ENCODE measurements at regions not wholly inside any gene's neighbourhood (a gene's known extent, or its start where the extent isn't known, plus 50 kb on each side); places are given as distances from the start of the nearest gene placed in this dataset.

- Histone ChIP-seq H2BK12ac (ENCODE audit: low read depth, low read length) (no peak overlapping the region), H2BK20ac (ENCODE audit: low read length) (no peak overlapping the region), H3K4ac (replicated peaks; ENCODE audit: insufficient read length, low read depth, low read length) (no peak overlapping the region), H3K23ac (ENCODE audit: insufficient read length) (no peak overlapping the region), H3K79me2 (ENCODE audit: control insufficient read depth in 1 of 2, insufficient read depth in 2 of 2, low read length in 2 of 2) (no peaks in the 10 kb centered on the region), H3K4me1 (replicated peaks in 1 of 4; ENCODE audit: control insufficient read depth in 3 of 4, insufficient read depth in 4 of 4, low read length in 3 of 4) (peaks cover 0 to 4% (median 0%) of the 10 kb centered on the region in 4 experiments; a peak in 4 of 7 replicates), H3K79me1 (ENCODE audit: low read depth, low read length) (no peaks in the 10 kb centered on the region), H4K8ac (ENCODE audit: extremely low read depth, insufficient read depth, low read length) (no peak overlapping the region), H3K23me2 (ENCODE audit: low read depth, low read length) (no peaks in the 10 kb centered on the region), H3K56ac (replicated peaks; ENCODE audit: insufficient read length, low read depth, low read length) (no peak overlapping the region), H4K91ac (replicated peaks; ENCODE audit: insufficient read length, low read length) (no peak overlapping the region), H3K18ac (ENCODE audit: extremely low read depth, low read length) (no peak overlapping the region), H3K4me3 (ENCODE audit: extremely low read depth in 1 of 4, insufficient read depth in 2 of 4, low read depth in 3 of 4, low read length in 4 of 4) (no peak overlapping the region), H2BK15ac (ENCODE audit: low read length) (no peak overlapping the region), H2AK5ac (ENCODE audit: low read depth, low read length) (no peak overlapping the region), H2AFZ (ENCODE audit: low read length) (no peak overlapping the region), H4K20me1 (replicated peaks in 1 of 2; ENCODE audit: control insufficient read depth in 1 of 2, insufficient read depth in 2 of 2, low read length in 2 of 2) (no peaks in the 10 kb centered on the region), H3K36me3 (ENCODE audit: control insufficient read depth in 2 of 4, insufficient read depth in 4 of 4, low read length in 3 of 4) (no peaks in the 10 kb centered on the region), H3K4me2 (ENCODE audit: insufficient read depth in 1 of 2, low read depth in 2 of 2, low read length in 2 of 2) (no peak overlapping the region), H3K9me3 (ENCODE audit: insufficient read depth in 2 of 2, low read depth in 1 of 2, low read length in 1 of 2) (no peaks in the 10 kb centered on the region), H3K27ac (ENCODE audit: low read depth, low read length) (no peak overlapping the region), H4K5ac (ENCODE audit: insufficient read length, low read depth, low read length) (no peak overlapping the region), H2BK120ac (replicated peaks; ENCODE audit: low read depth, low read length) (no peak overlapping the region), H3K9ac (replicated peaks in 1 of 4; ENCODE audit: extremely low read depth in 1 of 4, low read depth in 3 of 4, low read length in 3 of 4) (no peak overlapping the region), H3K27me3 (replicated peaks in 1 of 4; ENCODE audit: control insufficient read depth in 3 of 4, extremely low read depth in 1 of 4, insufficient read depth in 3 of 4, low read length in 3 of 4) (no peaks in the 10 kb centered on the region), H2BK5ac (ENCODE audit: low read depth, low read length) (no peak overlapping the region), H3K14ac (ENCODE audit: insufficient read length) (no peak overlapping the region)
- CTCF ChIA-PET (ENCODE audit: partially characterized antibody), result interaction anchor here (0.7 to 1.6 kb wide), 3 partner anchors 18 to 273 kb away, joined by 3 to 7 read pairs (median 3); no protein-coding TSS in a partner anchor
- TF ChIP-seq CHD2 (IDR thresholded peaks at IDR 0.05; ENCODE audit: low read length), result no peak
- no peak for TF ChIP-seq SAP30 (IDR thresholded peaks at IDR 0.05; ENCODE audit: insufficient read depth, insufficient replicate concordance, low read length)
- TF ChIP-seq ZNF274 (IDR thresholded peaks at IDR 0.05; ENCODE audit: borderline replicate concordance, extremely low read depth, low read length), result no peak
- TF ChIP-seq, protein P1, sequence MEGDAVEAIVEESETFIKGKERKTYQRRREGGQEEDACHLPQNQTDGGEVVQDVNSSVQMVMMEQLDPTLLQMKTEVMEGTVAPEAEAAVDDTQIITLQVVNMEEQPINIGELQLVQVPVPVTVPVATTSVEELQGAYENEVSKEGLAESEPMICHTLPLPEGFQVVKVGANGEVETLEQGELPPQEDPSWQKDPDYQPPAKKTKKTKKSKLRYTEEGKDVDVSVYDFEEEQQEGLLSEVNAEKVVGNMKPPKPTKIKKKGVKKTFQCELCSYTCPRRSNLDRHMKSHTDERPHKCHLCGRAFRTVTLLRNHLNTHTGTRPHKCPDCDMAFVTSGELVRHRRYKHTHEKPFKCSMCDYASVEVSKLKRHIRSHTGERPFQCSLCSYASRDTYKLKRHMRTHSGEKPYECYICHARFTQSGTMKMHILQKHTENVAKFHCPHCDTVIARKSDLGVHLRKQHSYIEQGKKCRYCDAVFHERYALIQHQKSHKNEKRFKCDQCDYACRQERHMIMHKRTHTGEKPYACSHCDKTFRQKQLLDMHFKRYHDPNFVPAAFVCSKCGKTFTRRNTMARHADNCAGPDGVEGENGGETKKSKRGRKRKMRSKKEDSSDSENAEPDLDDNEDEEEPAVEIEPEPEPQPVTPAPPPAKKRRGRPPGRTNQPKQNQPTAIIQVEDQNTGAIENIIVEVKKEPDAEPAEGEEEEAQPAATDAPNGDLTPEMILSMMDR (IDR thresholded peaks at IDR 0.05; ENCODE audit: control extremely low read depth in 1 of 3, insufficient read depth in 1 of 3, low read depth in 1 of 3, low read length in 3 of 3), result peak in 1 of 3 experiments; percentile 3; a peak in 1 of 4 replicates
- peak in 1 of 2 experiments; percentile 45; a peak in 2 of 4 replicates for TF ChIP-seq RAD21 (IDR thresholded peaks at IDR 0.05 in 1 of 2, conservative IDR thresholded peaks at IDR 0.05 in 1 of 2; ENCODE audit: low read depth in 2 of 2, low read length in 2 of 2)
- 77% methylated on average over 11 of the region's 11 CpGs; no CpG with 5 or more reads in 1 of the 2 experiments for WGBS, 2 experiments (ENCODE audit: extremely low coverage in 1 of 2, insufficient coverage in 1 of 2, insufficient read length in 1 of 2, insufficient replicate concordance in 2 of 2, low coverage in 1 of 2, low lambda C conversion rate in 2 of 2, missing lambda C conversion rate in 1 of 2)
- POLR2A ChIA-PET (ENCODE audit: partially characterized antibody), result interaction anchor here (1.3 kb wide), 1 partner anchor 136 kb away, joined by 3 read pairs; the partner anchor contains the start of gene THBS1
- FAIRE-seq, result no peak
- DNase-seq (ENCODE audit: low read depth in 1 of 2, low spot score in 2 of 2), result no peak
These were observed 136.0 kb upstream of the THBS1 start for GRCh38 chr15:39444735-39445470.
